Erythroblast (primary cell): ENCODE measurements at regions not wholly inside any gene's neighbourhood (a gene's known extent, or its start where the extent isn't known, plus 50 kb on each side); places are given as distances from the start of the nearest gene placed in this dataset.

Experiments used
- GATA1 ChIP-seq: IDR thresholded peaks from 2 replicates; pipeline ENCODE4 v1.6.1; 2011; ENCODE audit warnings: low read depth, mild to moderate bottlenecking, control low read depth, low read length, moderate library complexity
- POLR2A ChIP-seq: IDR thresholded peaks from 2 replicates; pipeline ENCODE4 v1.6.1; 2011; ENCODE audit warnings: mild to moderate bottlenecking, low read length

GRCh38 chr9:81506941-81507864 is 182.1 kb downstream of the TLE1 start:
- TF ChIP-seq POLR2A (no peak), GATA1 (no peak)
